HG03280 (cell line): ENCODE measurements at regions not wholly inside any gene's neighbourhood (a gene's known extent, or its start where the extent isn't known, plus 50 kb on each side); places are given as distances from the start of the nearest gene placed in this dataset.

Experiments
- ATAC-seq: cut with Tn5 transposase; IDR thresholded peaks from one replicate; pipeline ENCODE4 v1.9.1; 2021; ENCODE audit warnings: mild to moderate bottlenecking, moderate library complexity; ENCODE audit not compliant: unreplicated experiment

GRCh38 chr6:53417141-53417540 lies 68.4 kb upstream of the ELOVL5 start:
- ATAC-seq: no peak

- ATAC-seq: no peak
These were observed 64.6 kb upstream of the ELOVL5 start for GRCh38 chr6:53413326-53413725.

GRCh38 chr6:53412751-53413150 lies 64.0 kb upstream of the ELOVL5 start:
- no peak for ATAC-seq

- ATAC-seq: no peak
These were observed 63.4 kb upstream of the ELOVL5 start for GRCh38 chr6:53412021-53412715.

DNA sequence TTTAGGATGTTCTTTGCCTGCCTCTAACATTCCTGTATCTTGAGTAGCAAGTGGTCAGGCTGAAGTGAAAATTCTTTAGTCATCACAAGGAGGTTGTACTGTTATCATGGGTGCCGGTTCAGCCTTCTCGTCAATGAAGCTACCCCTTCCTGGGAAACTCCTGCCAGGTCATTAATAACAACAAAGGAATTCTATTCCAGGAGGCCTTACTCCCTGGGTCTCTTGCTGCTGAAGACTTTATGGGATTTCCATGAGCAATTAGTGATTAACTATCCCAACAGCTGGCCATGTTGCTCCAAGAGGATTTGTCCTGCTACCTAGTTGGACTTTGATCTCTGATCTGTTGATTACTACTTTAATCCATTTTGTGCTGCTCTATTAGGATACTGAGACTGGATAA lies 62.7 kb upstream of the ELOVL5 start:
- ATAC-seq: no peak

DNA sequence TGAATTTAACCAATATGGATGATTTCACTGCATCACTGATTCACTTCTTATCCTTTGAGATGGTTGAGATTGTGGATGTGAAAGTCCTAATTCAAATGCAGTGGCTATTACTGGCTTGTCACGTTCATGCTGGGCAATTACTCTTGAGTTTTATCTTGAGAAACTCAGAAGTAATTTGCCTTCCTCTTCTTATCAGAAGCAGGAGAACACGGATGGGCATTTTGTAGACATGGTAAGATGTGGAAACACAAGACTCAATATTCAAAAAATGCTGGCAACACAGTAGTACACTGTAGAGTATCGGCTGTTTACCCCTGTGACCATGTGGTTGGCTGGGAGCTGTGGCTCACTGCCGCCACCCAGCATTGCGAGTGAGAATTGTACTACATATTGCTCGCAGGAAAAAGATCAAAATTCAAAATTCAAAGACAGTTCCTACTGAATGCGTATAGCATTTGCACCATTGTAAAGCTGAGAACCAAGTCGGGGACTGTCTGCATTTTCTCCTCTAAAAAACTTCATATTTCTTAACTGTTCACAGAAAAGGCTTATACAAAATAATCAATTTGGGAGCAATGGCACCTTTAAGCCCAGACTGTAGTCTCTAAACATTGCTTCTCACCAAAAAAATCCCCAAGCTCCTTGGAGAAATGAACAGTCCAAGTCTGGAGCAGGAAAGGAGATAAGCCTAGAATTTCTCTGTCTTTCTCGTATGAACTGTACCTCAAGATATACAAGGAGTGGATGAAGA lies 61.9 kb upstream of the ELOVL5 start:
- ATAC-seq: peak; percentile 92

DNA sequence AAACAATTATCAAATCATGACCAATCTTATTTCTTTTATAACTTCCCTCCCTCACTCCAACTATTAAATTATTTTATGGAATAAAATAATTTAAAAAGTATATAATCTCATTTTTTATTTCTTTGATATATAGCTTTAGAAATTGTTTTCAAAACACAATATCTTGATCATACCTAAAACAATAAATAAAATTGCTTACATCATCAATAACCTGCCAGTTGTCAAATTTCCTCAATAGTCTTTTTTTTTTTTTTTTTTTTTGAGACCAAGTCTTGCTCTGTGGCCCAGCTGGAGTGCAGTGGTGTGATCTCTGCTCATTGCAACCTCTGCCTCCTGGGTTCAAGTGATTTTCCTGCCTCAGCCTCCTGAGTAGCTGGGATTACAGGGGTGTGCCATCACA lies 60.1 kb upstream of the ELOVL5 start:
- no peak for ATAC-seq

GRCh38 chr6:53399027-53399344 lies 50.2 kb upstream of the ELOVL5 start:
- no peak for ATAC-seq

DNA sequence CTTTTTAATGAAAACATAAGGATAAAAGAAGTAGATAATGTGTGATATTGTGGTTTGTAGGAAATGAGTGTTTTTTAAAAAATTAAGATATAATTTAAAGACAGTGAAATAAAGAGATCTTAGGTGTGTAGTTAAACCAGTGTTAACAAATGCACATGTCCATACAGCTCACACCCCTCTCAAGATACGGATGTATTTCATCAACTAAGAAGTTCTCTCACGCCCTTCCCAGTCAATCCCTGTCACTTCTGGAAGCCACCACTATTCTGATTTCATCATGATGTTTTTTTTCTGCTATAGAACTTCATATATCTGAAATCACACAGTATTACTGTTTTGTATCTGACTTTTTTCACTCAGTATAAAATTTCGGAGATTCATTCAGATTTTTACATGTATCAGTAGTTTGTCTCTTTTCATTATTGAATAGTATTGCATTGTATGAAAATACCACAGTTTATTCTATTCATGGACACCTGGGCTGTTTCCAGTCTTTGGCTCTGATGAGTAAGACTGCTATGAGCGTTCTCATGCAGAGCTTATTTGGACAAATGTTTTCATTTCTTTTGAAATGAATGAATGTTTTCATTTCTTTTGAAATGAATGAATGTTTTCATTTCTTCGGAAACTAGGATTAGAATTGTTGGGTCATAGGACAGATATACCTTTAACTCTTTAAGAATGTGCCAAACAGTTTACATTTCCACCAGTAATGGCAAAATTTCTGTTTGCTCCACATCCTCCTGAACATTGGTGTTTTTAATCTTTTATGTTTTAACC lies 49.7 kb upstream of the ELOVL5 start:
- no peak for ATAC-seq
